Endothelial cell of umbilical vein (primary cell): ENCODE measurements at regions not wholly inside any gene's neighbourhood (a gene's known extent, or its start where the extent isn't known, plus 50 kb on each side); places are given as distances from the start of the nearest gene placed in this dataset.

ENCODE experiments used
- EZH2 ChIP-seq: IDR thresholded peaks from 2 replicates; pipeline ENCODE4 v1.6.1; 2012; ENCODE audit warnings: borderline replicate concordance, low read depth, mild to moderate bottlenecking, moderate library complexity, low read length, inconsistent platforms; ENCODE audit not compliant: severe bottlenecking
- JUN ChIP-seq: IDR thresholded peaks from 2 replicates; pipeline ENCODE4 v1.6.1; 2011; ENCODE audit warnings: borderline replicate concordance, low read depth; ENCODE audit not compliant: insufficient read length, insufficient read depth
- MAX ChIP-seq: IDR thresholded peaks from 2 replicates; pipeline ENCODE4 v1.6.1; 2011; ENCODE audit not compliant: insufficient read depth, insufficient read length
- MYC ChIP-seq: IDR thresholded peaks from one replicate; pipeline ENCODE4 v1.6.1; 2011; ENCODE audit warnings: mild to moderate bottlenecking, low read depth, low read length
- POLR2A ChIP-seq: IDR thresholded peaks from 2 replicates; pipeline ENCODE4 v1.6.1; 2012; ENCODE audit warnings: low read depth, mild to moderate bottlenecking, control low read depth, low read length
- TF ChIP-seq, protein P1 (sequence below), 2 donors: IDR thresholded peaks; 1 replicate in 1 of 2; 2 replicates in 1 of 2; pipeline ENCODE4 v1.5.1; 2011; ENCODE audit warnings: low read length in 2 of 2, mild to moderate bottlenecking in 2 of 2, moderate library complexity in 2 of 2, control low read depth in 1 of 2, inconsistent platforms in 1 of 2, low read depth in 1 of 2; ENCODE audit not compliant: insufficient read depth in 1 of 2; ENCODE audit errors: extremely low read depth in 1 of 2

DNA sequence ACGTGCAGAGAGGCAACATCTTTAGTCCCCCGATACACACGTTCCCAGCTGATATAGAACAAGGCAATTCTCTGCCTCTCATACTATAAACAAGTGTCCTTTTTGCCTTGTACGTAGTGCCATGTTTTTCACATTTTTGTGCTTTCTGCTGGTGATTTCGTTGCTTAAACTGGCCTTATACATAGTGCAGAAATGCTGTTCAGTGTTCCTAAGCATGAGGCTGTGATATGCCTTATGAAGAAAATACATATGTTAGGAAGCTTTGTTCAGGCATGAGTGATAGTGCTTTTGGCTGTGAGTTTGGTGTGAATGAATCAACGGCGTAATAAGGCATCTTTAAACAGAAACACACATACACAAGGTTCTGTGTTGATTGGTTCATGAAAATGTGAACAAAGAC, 77.2 kb downstream of the KATNIP start:
- TF ChIP-seq, protein P1, sequence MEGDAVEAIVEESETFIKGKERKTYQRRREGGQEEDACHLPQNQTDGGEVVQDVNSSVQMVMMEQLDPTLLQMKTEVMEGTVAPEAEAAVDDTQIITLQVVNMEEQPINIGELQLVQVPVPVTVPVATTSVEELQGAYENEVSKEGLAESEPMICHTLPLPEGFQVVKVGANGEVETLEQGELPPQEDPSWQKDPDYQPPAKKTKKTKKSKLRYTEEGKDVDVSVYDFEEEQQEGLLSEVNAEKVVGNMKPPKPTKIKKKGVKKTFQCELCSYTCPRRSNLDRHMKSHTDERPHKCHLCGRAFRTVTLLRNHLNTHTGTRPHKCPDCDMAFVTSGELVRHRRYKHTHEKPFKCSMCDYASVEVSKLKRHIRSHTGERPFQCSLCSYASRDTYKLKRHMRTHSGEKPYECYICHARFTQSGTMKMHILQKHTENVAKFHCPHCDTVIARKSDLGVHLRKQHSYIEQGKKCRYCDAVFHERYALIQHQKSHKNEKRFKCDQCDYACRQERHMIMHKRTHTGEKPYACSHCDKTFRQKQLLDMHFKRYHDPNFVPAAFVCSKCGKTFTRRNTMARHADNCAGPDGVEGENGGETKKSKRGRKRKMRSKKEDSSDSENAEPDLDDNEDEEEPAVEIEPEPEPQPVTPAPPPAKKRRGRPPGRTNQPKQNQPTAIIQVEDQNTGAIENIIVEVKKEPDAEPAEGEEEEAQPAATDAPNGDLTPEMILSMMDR (IDR thresholded peaks at IDR 0.05; ENCODE audit: extremely low read depth in 1 of 2, insufficient read depth in 1 of 2, low read depth in 1 of 2, low read length in 2 of 2) = no peak
- TF ChIP-seq MAX = no peak
- TF ChIP-seq EZH2 = no peak
- TF ChIP-seq JUN = no peak
- no peak for TF ChIP-seq MYC
- no peak for TF ChIP-seq POLR2A
